ENCODE measurements at regions not wholly inside any gene's neighbourhood (a gene's known extent, or its start where the extent isn't known, plus 50 kb on each side); places are given as distances from the start of the nearest gene placed in this dataset.
"Not testable (repeated sequence)": the region's sequence is repeated elsewhere in the genome, so short reads cannot be mapped to it uniquely, and the experiment has no call there.

DNA sequence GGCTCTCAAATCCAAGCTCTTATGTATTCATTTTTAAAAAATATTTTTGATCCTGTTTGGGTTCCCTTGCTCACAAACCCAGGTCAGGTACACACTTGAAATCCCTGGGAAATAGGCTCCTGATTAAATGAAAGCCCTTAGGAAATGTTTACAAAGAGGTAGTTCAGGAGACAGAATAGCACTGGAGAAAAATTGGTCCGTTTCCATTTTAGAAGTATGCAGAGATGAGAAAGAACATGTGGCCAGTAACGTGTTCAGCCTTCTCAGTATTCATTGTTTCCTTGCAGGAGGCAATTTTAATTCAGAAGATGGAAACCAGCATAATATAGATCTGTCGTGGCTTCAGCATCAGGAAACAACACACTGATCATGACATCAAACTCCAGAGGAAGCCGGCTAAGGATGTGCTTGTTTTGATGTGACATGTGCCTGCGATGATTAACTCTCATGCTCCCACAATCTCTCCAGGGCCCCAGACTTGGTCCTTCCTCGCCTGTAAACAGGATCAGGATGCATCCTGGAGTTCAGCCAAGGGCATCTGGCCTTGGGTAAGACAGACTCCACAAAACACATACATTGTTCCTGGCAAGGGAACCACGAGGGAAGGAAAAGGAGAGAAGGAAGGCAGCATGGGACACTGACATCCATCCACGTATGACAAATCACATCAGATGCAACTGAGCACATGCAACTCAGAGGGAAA, 350.5 kb upstream of the THBS1 start:
- DNase-seq, result no peak

DNA sequence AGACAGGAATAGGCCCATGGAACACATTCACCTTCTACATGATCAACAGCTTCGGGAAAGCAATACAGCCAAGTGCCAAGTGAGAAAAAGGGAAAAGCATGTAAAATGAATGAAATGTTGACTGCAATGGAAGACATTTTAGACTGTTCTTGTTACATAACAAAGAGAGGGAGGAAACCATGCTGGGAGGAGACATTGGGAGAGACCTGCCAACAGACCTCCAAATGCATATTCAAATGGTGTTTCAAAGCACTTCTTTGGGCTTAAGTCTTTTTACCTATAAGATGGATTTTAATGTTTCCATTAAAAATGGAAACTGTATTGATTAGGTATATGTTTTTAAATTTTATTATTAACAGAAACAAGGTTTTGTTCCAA, 350.0 kb upstream of the THBS1 start:
- no peak for DNase-seq

DNA sequence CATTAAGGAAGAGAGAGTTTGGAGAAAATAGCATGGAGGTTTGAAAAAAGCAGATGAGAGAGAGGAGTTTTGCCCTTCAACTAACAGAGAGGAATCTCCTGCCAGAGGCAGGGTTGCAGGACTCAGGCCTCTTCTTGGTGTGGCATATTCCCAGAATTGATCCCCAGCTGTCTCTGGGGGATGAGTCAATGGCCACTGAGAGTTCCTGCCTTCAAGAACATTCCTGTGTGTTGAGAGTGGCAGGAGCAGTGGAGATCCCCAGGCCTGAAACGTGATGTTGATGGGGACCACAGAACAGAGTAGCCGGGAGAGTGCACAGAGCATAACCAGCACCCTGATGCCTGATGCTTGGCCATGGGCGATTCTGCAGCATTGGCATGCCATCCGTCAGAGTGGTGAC, 348.4 kb upstream of the THBS1 start:
- DNase-seq, result no peak

DNA sequence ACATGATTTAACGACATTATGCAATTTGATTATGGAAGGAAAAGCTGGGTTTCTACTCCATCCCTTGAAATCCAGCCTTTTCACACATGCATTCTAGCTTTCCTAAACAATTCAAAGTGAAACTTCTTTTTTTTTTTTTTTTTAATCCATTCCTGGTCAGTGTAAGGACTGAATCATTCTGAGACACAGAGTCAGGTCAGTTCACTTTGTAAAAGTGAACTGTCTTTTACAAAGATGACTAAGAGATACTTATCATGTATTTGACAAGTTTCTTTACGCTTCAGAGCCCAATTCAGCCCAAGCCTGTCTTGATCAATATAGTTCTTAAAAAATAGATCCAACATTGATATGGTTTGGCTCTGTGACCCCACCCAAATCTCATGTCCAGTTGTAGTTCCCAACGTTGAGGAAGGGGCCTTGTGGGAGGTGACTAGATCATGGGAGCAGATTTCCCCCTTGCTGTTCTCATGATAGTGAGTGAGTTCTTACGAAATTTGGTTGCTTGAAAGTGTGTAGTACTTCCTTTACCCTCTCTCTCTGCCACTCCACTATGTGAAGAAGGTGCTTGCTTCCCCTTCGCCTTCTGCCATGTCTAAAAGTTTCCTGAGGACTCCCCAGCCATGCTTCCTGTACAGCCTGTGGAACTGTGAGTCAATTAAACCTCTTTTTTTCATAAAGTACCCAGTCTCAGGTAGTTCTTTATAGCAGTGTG, 345.6 kb upstream of the THBS1 start:
- peak; percentile 43 for DNase-seq

DNA sequence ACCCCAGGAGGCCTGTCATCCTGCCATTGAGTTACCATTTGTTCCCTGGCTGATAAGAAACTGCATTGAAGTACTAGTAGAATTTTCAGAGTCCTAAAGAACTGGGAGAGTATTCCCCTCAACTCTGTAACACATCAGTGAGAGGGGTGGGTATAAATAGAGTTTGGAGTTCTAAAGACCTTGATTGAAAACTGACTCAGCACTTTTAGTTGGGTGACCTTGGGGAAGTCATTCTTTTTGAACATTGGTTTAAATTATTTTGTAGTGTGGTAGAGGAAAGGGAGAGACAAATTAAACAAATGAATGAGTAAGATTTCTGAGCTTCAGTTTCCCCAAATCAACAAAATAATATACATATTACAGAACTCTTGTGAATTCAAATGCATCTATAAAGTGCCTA, 344.5 kb upstream of the THBS1 start:
- DNase-seq, result no peak

DNA sequence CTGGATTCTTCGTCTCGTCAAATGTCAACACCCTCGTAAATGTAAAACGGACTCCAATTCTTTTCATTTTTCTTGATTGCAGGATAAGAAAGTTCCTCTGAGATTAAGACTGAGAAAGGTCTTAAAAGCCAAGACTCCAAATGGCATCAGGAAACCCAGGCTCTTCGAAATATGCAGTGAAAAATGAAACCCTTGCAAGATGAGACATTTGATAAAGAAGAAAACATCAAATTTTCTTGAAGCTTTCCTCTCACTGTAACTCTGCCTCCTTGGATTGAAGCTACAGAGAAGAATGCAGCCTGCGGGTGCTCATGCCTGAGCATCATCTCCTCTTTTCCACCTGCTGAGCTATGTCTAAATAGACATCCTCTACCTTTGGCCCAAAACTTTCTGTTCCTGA, 342.4 kb upstream of the THBS1 start:
- no peak for DNase-seq

DNA sequence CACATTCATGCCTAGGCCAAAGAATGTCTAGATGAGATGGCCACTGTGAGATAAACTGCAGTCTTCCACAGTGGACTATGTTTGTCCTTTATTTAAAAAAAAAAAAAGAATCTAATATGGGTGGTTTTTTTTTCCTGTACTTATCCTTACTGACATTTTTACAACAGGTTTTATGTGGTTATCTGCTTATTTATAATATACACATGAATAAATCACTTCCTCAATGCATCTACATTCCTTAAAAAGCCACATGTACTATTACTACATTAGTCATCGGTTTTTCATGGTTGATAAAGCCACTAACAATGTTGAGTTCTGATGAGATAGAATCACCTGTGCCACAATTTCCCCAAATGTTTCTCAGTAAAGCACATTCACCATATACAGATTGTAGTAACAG, 341.3 kb upstream of the THBS1 start:
- no peak for DNase-seq

DNA sequence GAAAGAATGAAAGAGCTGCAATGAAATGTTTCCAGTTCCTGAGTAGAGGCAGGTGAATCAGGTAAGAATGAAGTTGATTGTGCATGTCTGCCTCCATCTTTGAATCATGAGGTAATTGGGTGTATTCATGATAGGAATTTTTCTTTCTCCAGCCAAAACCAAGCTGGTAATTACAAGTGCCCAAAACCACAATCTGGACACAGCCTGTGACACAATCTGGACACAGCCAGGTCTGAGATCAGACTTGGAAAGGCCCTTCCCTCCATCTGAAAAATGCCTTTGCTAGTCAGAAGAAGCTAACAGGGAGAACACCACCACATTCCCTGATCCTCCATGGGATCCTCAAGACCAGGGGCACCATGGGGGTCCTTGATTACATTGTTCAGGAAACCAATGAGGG, 338.5 kb upstream of the THBS1 start:
- DNase-seq, result no peak

DNA sequence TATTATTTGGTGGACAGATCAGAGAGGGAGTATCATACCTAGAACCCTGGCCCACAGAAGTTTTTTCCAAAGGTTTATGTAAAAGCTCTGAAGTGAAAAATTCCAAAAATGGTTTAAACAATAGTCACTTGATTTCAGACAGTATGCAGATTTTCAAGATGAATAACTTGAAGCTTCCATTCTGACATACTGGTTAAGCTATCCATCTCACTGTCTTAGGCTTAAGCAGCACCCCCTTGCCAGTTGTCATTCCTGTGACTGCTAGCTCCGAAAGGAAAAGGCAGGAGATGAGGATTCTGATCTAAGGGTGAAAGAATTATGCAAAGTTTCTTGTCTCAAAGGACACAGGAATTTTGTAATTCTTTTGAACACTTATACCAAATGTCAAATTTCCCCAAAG, 337.5 kb upstream of the THBS1 start:
- no peak for DNase-seq

DNA sequence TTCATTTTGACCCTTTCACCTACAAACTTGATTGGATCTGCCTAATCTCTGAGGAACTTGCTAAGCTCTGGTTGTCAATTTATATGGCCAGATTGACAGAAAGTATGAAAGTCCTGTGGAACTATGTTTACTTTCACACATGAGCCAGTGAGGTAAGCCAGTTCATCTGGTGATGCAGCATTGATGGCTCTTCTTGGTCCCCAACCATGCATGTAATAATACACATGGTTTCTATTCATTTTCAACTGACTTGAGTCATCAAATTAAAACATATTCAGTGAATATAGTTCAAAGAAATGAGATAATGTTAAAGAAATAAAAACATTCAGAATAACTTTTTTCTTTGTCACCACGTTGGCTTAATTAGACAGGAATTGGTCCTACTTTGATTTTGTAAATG, 336.1 kb upstream of the THBS1 start:
- DNase-seq, result no peak

DNA sequence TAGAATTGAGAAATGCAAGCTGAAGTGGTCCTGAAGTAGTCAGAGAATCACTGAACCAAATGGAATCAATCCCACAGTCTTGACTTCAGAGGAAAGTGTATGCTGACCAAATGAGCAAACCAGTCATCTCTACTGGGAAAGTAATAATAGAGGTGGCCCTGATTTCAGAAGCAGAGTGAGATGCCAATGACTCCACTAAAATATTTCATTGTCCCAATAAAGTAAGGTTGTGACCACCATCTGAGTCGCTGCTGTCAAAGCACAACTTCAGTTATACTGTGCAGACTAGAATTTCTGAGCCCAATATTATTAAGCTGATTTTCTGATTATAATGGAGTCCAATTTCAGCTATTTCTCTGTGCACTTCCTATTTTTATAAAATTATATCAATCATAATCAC, 334.4 kb upstream of the THBS1 start:
- no peak for DNase-seq

DNA sequence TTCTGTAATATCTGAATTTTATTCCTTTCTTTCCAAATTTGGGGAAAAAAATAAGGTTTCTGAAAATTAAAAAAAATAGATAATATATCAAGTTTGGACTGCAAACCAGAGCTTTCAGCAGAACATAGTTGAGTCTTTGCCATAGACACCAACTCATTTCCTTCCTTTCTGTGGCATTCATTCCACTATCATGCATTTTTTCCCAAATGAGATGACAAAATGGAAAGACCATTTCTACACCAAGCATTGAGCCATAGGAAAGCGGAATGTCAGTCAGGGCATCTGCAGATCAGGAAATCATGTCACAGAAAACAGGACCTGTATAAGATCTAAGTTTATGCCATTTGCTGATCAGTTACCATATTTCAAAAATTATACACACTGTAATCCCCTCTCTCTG, 333.3 kb upstream of the THBS1 start:
- DNase-seq, result no peak

DNA sequence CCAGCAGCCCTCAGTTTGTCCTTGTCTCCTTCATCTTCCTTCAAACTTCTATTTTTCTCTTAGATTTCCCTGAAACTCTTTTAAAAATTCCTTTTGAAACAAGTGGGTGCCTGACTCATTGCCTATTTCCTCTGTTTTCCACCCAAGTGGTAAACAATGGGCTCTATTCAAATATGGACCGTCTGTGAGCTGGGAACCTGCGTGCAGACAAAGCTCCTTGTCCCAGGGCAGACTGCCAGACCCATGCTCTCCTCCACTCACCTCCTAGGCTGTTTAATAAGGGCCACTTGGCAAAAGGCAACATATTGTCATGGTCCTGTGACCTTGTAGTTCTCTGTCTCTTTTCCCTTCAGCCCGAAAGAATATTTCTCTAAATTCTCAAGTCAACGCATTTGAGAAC, 332.7 kb upstream of the THBS1 start:
- DNase-seq, result no peak

DNA sequence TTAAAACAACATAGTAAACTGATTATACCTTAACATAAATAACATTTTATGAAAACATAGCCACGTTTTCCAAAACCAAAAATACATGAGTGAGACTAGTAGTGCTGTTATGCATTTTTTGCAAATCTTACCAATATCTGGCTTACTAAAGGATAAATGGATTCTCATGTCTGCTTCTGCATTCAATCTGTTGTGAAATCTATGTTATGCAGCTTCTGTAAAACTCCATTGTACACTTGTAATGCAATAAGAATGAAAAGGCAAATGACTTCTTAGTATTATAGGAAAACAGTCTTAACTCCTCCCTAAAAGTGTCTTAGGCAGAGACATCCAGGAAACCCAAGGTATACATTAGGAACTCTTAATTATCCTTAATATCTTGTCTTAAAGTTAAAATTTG, 330.9 kb upstream of the THBS1 start:
- no peak for DNase-seq

DNA sequence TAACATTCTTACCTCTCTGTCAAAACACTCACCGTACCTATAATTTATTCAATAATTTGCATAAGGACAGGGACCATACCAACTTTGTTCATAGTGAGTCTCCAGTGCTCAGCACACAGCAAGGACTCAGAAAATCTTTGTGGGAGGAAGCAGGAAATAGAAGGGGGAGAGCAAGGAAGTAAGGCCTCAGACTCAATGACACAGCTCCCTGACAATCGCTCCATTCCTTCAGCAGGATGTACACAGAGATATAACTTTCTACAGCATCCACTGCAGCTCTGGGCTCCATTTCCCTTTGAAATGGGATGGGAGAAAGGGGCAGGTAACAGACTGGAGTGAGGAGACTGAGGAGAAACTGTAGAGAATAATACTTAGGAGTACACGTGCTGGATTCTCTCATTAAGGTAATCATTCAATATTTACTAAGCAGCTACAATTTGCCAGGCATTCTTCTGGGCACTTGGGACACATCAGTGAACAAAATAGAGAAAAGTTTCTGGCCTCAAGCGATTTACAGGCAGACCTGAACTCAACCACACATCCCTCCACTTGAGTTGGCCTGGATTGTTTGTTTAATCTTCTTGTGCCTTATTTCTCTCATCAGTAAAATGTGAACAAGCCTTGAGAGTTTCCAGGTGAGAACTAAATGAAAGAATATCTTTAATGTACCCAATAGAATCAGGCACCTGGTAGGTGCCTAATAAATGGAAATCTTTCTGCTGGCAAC, 330.3 kb upstream of the THBS1 start:
- DNase-seq, result no peak

DNA sequence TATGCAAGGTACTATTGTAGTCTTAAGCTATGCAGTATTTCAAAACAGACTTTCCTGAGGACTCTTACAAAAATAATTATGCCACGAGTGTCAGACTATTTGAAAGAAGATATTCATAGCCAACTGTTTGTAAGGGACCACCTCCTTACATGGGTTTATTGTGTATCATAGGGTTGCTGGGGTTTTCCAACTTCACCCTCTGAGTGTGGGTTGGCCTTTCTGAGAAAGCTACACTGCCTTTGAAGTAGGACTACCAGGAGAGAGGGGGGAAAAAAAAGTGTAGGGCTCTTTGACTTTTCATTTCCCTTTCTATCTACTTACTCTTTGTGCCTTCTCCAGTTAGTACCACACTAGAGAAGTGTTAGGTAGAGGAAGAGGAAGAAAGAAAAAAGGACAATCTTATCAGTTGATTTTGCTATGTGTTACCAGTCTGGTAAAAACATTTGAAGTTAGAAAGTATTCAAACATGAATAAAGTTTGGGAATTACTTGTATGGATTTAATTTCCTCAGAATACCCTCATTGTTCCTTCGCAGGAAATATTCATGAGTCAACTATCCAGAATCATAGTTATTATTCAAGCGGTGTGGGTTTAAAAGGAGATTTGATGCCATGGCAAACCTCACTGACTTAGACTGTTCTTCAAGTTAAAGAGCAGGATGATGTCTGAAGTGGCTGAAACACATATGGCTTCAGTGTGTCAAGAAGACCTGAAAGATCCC, 329.3 kb upstream of the THBS1 start:
- no peak for DNase-seq

DNA sequence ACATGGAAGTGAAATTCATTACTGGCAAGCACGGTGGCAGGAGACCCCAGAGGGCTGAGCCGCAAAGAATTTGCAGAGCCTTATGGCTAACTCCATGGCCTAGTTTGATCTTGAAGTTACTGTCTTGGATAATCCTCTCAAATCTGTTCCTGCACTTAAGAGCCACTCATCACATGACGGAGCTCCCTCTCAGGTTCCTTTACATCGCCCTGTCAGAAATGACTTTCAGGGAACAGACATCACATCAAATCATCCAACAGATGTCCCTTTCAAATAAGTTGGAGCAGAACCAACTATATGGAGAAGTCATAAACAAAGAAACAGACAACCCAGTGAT, 328.8 kb upstream of the THBS1 start:
- DNase-seq, result no peak

DNA sequence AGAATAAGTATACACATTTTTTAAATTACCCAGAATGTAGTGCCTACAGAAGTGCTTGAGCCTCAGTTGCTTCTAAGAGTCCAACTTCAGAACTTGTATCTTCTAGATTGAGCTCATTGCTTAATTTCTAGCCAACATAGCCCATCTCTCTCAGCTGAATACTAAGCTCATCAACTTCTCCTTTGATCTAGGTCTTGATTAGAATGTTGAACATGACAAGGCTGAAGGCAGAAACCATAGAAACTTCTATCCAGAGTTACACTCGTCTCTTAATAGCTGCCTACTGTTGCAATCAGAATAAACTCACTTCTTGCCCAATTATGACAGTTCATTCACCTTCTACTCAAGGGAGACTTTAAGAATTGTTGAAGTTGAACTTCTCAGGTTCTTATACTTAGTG, 327.3 kb upstream of the THBS1 start:
- peak; percentile 43 for DNase-seq

DNA sequence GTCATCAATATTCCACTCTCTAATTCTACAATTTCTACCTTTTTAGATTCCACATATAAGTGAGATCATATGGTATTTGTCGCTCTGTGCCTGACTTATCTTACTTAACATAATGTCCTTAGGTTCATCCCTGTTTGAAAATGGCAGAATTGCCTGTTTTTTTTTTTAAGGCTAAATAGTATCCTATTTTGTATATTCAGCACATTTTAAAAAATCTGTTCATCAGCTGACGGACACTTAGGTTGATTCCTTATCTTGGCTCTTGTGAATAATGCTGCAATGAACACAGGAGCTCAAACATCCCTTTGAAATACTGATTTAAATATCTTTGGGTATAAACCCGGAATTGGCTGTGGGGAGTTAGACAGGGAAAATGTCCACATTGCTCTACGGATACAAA, 326.7 kb upstream of the THBS1 start:
- DNase-seq, result no peak

DNA sequence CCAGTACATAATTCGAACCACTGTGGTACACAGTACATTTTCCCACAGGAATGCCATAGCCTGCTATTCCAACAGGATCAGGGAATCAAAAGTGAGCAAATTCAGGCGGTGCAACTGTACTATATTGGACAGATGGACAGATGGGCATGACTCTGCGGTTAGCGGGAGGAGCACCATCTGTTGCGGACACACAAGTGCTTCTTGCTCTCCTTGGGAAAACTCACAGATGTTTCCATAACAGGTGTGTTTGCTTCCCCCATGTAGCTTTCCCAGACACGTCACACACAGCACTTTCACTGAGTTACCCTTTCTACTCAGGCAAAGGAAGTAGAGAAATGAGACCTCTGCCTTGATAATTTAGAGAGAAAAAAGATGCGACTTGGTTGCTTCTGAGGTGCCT, 325.1 kb upstream of the THBS1 start:
- DNase-seq, result no peak

DNA sequence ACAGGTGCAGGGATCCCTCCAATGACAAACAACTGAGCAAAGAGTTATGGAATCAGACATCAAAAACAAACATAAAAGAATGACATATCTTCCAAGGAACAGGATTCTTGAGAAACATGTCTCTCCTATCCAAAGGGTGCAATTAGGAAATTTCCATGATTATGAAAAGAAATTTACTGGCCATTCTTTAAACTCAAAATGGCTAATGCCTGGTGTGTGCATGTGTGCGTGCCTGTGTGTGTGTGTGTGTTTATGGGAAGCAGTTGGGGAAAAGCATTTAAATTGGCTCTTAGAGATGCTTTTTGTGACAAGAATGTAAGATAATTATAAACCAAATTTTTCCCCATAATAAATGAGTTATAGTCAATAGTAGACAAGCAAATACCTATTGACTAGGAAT, 320.5 kb upstream of the THBS1 start:
- DNase-seq, result no peak

DNA sequence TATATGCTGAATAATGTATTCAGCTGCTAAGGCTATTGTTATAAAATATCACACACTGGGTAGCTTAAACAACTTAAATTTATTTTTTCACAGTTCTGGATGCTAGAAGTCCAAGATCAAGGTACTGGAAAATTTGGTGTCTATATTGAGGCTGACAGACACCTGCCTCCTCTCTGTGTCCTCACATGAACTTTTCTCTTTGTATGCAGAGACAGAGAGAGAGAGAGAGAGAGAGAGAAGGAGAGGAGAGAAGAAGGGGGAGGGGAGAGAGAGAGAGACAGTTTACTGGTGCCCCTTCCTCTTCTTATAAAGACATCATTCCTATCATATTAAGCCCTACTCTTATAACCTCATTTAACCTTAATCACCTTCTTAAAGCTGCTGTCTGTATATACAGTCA, 320.1 kb upstream of the THBS1 start:
- DNase-seq, result no peak

DNA sequence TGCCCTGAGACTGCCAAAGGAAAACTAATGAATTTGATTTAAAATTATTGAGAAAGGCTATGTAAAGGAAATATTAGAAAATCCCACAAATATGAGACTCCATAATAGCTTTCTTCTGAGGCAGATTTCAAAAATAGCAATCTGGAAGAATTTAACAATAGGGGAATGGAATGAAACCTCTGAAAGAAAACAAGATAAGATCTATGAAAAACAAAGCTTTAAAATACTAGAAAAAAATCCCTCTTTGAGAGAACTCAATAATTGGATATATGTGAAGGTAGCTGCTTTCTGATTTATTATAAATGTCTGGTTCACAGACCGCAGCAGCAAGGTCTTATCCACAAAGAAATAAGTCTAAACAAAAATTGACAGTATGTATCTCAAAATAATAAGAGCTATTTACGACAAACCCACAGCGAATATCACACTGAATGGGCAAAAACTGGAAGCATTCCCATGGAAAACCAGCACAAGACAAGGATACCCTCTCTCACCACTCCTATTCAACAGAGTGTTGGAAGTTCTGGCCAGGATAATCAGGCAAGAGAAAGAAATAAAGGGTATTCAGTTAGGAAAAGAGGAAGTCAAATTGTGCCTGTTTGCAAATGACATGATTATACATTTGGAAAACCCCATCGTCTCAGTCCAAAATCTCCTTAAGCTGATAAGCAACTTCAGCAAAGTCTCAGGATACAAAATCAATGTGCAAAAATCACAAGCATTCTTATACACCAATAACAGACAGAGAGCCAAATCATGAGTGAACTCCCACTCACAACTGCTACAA, 319.3 kb upstream of the THBS1 start:
- DNase-seq, result not testable (repeated sequence)
